Left lung (tissue), 4 donors: ENCODE measurements at regions not wholly inside any gene's neighbourhood (a gene's known extent, or its start where the extent isn't known, plus 50 kb on each side); places are given as distances from the start of the nearest gene placed in this dataset.
"Not testable (repeated sequence)": the region's sequence is repeated elsewhere in the genome, so short reads cannot be mapped to it uniquely, and the experiment has no call there.

ENCODE experiments used
- ATAC-seq: fragments of 200-7000 bp; cut with Tn5 transposase; one replicate; pipeline ENCODE4 v1.9.1; 2020; ENCODE audit warnings: moderate library complexity
- DNase-seq, 4 donors: peaks; one replicate each; pipeline ENCODE4 v3.0.0-alpha.2; 2013 to 2020
- H3K27ac ChIP-seq, 2 donors: fragments of 200-600 bp; sonication (generic) in 1 of 2; one replicate each; pipeline versions ENCODE4 v1.5.0 to v1.8.0; 2020 to 2021
- H3K27me3 ChIP-seq, 2 donors: fragments of 200-600 bp; sonication (generic) in 1 of 2; one replicate each; pipeline versions ENCODE4 v1.5.0 to v1.8.0; 2020 to 2021
- H3K36me3 ChIP-seq, 2 donors: fragments of 200-600 bp; sonication (generic) in 1 of 2; one replicate each; pipeline versions ENCODE4 v1.5.0 to v1.8.0; 2020 to 2021
- H3K4me1 ChIP-seq, 2 donors: fragments of 200-600 bp; one replicate each; pipeline ENCODE4 v1.8.0; 2021
- H3K4me3 ChIP-seq, 2 donors: fragments of 200-600 bp; sonication (generic) in 1 of 2; one replicate each; pipeline versions ENCODE4 v1.5.0 to v1.8.0; 2020 to 2021; ENCODE audit warnings: mild to moderate bottlenecking in 1 of 2
- H3K9me3 ChIP-seq, 2 donors: fragments of 200-600 bp; sonication (generic) in 1 of 2; one replicate each; pipeline versions ENCODE4 v1.5.0 to v1.8.0; 2020 to 2021
- CTCF ChIP-seq, 2 donors: fragments of 200-600 bp; sonication (generic) in 1 of 2; IDR thresholded peaks; one replicate each; pipeline versions ENCODE4 v1.5.0 to v1.8.0; 2021; ENCODE audit warnings: antibody characterized with exemption in 2 of 2
- intact Hi-C, 2 donors: fragments of 100-400 bp; cut with DNase I; formaldehyde crosslinking; loops; one replicate each; pipeline versions ENCODE4 v1.11.2 to v1.14.2; 2022
- microRNA-seq, 2 donors: library from miRNA; unstranded; fragments of <30 nt; microRNA quantifications; one replicate each; pipeline ENCODE4, GENCODE V29; 2019
- donor health status: DM: no; HTN: yes; CAD: no.
- donor health status: DM: no; HTN: no; CAD: no.

GRCh38 chr7:29748286-29749099 lies 57.8 kb upstream of the WIPF3 start:
- peaks cover 0 to 4% of the 10 kb centered on the region in 2 donors for H3K4me1 ChIP-seq
- peak overlapping the region in 1 of 2 donors; percentile 18 for H3K27ac ChIP-seq
- ATAC-seq (peak; percentile 92), DNase-seq (peak in 1 of 4 donors; percentile 32)
- TF ChIP-seq CTCF (IDR thresholded peaks at IDR 0.05), result peak; percentile 24 to 46
- no peaks in the 10 kb centered on the region for H3K9me3 ChIP-seq
- no peaks in the 10 kb centered on the region for H3K36me3 ChIP-seq
- no peaks in the 10 kb centered on the region for H3K27me3 ChIP-seq
- no peak overlapping the region for H3K4me3 ChIP-seq
- intact Hi-C loops, result loop anchor here in 1 of 2 donors (10.0 kb wide), 1 partner anchor 316 kb away; no protein-coding TSS in a partner anchor

- H3K27ac ChIP-seq, result no peak overlapping the region
- intact Hi-C loops, result loop anchor here in 1 of 2 donors (10.0 kb wide), 1 partner anchor 315 kb away; no protein-coding TSS in a partner anchor
- H3K36me3 ChIP-seq, result no peaks in the 10 kb centered on the region
- DNase-seq (no peak), ATAC-seq (no peak)
- no peaks in the 10 kb centered on the region for H3K27me3 ChIP-seq
- no peak overlapping the region for H3K4me3 ChIP-seq
- no peaks in the 10 kb centered on the region for H3K9me3 ChIP-seq
- H3K4me1 ChIP-seq, result peaks cover 0 to 4% of the 10 kb centered on the region in 2 donors
- TF ChIP-seq CTCF (IDR thresholded peaks at IDR 0.05), result no peak
Measured at GRCh38 chr7:29749701-29750321, 56.5 kb upstream of the WIPF3 start.

GRCh38 chr7:29750373-29750940 lies 55.9 kb upstream of the WIPF3 start:
- H3K4me1 ChIP-seq, H3K36me3 ChIP-seq, DNase-seq, H3K4me3 ChIP-seq, H3K27me3 ChIP-seq, H3K27ac ChIP-seq, intact Hi-C loops, H3K9me3 ChIP-seq: not testable (repeated sequence)
- ATAC-seq, result peak; percentile 24

- H3K27me3 ChIP-seq, H3K27ac ChIP-seq, ATAC-seq, H3K9me3 ChIP-seq, H3K4me1 ChIP-seq, DNase-seq, H3K36me3 ChIP-seq, intact Hi-C loops, H3K4me3 ChIP-seq: not testable (repeated sequence)
Measured at GRCh38 chr7:29751012-29751411, 55.3 kb upstream of the WIPF3 start.

- intact Hi-C loops, result no loop called here
- DNase-seq, result no peak
- TF ChIP-seq CTCF (IDR thresholded peaks at IDR 0.05), result no peak
Measured at GRCh38 chr7:29754874-29755490, 51.3 kb upstream of the WIPF3 start.

More at GRCh38 chr7:29754874-29755490, 51.3 kb upstream of the WIPF3 start:
- Histone ChIP-seq H3K4me3 (no peak overlapping the region), H3K4me1 (no peaks in the 10 kb centered on the region), H3K9me3 (no peaks in the 10 kb centered on the region), H3K27me3 (peaks cover 0 to 5% of the 10 kb centered on the region in 2 donors), H3K27ac (no peak overlapping the region), H3K36me3 (no peaks in the 10 kb centered on the region)
- ATAC-seq, result no peak

Small RNA genes lying in the stretch of these regions (microRNA-seq; reads per million reads assigned to microRNA genes)
- 2.2 to 5.2 reads per million in 2 donors for gene MIR550A3
